Inflammatory macrophage (primary cell): ENCODE measurements at regions not wholly inside any gene's neighbourhood (a gene's known extent, or its start where the extent isn't known, plus 50 kb on each side); places are given as distances from the start of the nearest gene placed in this dataset.

Experiments
- DNase-seq, 2 donors: peaks; one replicate each; pipeline ENCODE4 v3.0.0-alpha.2; 2020 to 2022

DNA sequence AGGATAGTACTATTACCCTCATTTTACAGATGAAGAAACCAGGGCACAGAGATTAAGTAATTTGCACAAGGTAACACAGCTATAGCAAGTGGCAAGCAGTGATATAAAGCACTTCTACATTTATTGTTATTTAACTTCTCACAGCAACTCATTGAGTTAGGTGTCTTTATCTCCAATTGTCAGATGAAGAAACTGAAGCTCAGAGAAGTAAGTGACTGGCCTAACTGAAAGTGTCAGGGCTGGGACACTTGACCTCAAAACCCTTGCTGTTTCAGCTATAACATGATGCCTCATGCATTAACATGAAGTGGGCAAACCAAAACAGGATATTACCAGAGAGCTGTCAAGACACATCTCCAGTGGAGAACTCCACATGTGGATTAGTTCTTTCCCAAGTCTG lies 65.8 kb upstream of the LEKR1 start:
- peak; percentile 65 to 75 for DNase-seq

DNA sequence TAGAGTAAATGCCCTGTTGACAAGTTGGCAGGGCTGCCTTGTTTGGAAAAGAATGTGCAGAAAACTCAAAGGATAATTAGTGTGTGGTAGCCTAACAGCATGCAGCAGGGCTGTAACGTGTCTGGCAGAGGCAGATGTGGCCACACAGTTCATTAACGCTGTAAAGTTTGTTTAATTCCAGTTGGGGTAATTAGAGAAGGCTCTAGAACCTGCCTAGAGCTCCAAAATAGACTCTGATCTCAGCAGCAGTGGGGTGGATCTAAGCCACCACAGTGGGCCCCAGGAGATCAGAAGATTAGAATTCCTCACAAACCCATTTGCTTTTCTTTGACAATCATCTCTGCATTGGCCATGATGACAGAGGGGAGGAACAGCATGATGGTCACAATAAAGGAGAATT lies 65.1 kb upstream of the LEKR1 start:
- DNase-seq = no peak

DNA sequence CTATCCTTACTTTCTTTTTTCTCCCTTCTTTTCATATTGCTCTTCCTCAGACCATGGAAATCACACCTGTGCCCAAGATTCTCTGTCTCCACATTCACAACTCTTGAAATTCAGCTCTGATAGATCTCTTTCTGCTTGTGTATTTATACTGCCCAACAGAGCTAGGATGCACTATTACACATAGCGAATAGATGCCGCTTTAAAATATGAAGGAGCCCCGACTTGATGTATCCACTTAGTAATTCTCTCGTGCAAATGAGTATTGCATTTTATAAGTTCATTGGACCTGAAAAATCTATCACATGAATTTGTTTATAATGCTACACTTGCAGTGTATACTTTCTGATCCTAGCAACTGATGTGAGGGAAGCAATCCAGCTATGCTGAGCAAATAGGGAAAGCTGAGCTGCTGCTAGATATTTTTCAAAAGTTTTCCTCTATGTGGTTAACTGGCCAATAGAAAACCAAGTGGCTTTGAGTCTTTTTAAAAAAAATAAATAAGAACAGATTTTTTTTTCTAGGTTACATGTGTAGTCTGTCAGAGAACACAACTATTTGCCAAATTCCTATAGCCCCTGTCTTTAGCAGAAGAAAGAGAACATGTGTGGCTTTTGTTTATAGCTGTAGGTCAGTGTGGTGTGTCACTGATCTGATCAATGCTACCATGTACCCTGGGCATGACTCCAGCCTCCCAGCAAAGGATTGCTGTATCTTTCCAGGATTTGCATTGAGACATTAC lies 64.3 kb upstream of the LEKR1 start:
- no peak for DNase-seq

DNA sequence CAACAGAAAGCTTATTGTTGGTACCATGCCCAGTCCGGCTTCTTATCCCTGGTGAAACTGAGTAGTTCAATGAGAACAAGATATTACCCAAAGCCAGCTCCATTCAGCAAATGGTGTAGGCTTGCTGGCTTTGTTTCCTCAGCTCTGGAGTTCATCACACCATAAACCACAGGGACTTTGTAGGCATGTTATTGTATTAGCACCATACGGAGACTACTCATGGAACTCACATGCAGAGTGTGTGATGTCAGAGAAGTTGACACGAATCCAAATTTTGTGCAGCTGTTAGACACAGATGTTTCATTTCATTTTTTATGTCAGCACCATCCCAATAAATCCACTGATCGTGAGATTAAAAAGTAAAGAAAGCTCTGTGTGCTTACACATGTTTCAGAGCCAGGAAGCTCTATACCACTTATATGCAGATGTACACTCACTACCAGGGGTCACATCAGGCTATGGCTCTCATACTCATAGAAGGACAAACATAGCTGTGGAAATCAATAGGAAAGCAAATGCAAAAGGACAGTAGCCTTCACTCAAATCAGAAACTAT lies 63.4 kb upstream of the LEKR1 start:
- DNase-seq = no peak

DNA sequence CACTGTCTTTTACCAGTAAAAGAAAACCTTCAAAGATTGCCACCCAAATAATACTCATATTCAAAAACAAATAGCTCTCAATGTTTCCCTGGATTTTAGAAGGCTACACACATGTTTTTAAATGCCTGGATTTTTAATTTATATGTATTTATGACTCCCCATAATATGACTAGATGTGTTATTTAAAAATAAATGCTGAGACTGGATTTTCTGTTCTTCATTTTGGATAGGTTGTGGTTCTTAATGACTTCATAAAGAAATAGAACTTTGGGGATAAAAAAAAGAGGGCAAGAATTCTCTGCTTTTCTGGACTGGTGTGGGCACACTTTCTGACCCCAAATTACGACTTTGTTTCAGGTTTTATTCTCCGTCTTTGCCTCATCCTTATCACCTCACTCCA lies 62.8 kb upstream of the LEKR1 start:
- DNase-seq = no peak

DNA sequence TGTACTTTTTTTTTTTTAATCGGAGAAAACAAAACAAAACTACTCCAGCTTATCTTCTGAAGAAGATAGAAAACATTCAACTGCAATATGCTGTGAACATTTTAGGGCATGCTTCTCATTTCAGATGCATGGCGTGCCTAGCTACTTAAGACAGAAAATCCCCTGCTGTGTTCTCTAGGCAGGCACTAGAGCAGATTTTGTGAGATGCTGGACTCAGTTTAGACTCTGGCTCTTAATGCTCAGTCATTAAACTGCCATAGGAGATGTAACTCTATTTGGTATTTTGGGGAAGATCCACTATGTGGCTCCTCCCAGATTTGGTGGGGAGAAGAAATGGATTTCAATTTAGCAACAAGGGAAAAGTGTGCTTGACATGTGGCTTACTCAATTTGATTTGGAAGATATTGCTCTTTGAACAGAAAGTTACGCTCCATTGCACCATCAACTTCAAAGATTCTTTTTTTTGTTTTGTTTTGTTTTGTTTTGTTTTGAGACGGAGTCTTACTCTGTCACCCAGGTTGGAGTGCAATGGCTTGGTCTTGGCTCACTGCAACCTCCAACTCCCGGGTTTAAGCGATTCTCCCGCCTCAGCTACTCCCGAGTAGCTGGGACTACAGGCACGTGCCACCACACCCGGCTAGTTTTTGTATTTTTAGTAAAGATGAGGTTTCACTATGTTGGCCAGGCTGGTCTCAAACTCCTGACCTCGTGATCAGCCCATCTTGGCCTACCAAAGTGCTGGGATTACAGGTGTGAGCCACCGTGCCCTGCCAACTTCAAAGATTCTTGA lies 62.0 kb upstream of the LEKR1 start:
- no peak for DNase-seq

DNA sequence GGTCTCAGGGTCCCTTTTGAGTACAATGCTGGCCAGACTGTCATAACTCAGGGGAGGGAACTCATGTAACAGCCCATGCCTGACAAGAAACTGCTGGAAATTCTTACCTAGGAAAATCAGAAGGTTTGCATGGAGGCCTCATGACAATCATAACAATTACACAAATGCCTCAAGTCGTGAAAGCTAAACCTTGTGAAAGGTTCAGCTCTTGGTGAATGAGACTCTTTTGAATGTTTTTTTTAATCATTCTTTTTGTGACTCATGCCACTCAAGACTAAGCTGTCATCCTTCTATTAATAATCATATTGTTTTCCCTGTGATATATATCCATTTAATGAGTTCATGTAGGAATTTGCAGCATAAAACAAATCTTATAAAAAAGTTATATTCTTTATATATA lies 61.4 kb upstream of the LEKR1 start:
- DNase-seq = peak; percentile 39 to 42

DNA sequence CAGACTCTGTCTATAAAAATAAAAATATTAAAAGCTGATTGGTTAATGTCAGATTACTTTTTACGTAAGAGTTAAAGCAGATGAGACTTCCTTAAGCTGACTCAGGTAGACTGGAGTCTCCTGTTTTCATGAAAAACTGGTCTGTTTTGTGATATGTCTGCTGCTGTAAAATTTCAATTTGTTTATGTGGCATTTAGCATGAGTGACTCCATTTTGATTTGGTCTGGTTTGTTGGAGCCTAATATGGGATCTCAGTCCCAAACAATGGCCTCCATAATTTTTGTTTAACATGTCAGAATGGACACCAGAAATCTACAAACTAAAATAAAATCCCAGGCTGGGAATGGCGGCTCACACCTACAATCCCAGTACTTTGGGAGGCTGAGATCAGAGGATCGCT lies 57.8 kb upstream of the LEKR1 start:
- DNase-seq = no peak

DNA sequence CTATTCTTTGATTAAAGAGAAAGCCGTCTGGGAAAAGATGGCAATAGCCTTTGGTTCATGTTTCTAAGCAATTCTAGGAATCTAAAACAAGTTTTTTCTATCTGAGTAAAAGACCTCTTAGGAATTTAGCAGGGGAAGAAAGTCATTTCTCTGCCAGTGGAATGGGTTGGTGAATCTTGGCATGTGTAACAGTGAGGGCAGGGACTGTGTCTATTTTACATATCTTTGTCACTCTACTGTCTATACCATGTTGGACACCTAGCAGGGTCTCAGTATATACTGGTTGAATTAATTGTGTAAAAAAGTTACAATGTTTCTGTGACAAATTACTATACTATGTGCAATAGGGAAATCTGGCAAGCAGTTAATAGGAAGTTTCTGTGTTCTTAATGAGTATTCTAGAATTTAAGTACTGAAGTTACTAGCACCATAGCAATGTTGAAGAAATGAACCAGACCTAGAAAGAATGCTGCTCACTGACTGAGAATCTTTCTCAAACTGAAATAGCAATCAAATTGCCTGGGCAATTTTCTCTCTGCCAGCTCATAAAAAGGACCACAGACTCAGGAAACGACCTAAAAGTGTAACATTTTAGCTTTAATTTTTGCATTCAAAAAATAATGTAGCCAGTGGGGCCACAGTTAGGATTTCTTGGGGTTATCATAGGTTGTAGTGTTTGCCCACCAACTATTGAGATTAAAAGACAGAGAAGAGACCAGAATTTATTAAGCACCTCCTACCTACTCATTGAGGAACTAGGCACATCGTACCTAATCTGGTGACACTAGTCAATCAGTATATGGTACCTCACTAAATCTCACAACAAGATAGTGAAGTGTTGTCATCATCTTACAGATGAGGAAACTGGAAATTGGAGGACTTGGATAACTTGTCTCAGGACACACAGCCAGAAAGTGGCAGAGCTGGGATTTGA lies 56.2 kb upstream of the LEKR1 start:
- no peak for DNase-seq

DNA sequence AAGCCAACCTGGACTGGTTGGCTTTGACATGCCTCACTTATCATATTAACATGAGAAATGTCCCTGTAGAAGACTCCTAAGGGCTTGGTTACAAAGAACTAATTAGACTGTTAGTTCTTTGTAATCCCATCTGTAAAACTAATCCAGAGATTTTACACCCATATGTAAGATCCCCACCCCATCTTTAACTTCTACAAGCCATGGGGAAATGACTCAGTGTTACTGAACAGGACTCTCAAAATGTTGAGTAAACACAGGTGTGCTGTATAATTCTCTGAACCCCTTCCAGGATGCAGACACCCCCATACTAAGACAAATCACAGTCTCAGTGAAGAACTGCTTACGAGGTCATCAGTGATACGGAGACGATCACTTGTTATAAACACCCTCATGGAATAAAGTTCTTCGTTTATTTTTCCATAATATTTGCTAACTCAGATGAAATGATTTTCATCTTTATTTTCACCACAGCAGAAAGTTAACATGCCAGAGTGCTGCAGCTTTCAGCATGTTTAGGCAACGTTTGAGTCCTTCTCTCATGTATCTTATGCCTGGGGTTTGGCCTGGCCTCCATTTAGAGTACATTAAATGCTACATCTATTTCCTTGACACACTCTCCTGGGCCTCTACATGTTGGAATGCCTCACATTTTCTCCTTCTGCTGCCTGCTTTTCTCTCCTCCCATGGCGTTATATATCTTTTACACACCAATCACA lies 55.3 kb upstream of the LEKR1 start:
- no peak for DNase-seq

DNA sequence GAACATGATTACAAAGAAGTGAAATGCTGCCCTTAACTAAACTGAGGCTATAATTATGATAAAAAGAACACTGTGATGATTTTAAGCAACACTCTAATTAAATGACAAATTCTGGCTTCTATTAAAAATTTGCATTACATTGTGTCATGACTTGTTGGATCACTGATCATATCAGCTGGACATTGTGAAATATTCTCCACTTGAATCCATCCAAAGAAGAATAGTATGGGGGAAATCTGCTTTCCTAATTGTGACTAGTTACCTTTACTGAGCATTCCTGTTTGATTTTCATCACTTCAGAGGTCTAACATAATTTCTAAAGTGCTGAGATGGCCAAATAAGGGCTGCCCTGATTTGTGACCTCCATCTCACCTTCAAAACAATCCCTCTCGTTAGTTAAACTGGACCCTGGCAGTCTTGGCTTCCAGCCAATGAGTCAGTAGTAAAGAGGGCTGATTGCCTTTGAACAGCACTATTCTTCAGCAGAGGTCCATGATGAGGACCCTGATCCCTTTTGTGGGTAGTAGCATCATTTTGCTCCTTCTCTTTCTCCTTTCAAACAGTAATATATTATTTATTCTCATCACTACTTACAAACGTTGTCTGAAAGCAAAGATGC lies 53.5 kb upstream of the LEKR1 start:
- no peak for DNase-seq

DNA sequence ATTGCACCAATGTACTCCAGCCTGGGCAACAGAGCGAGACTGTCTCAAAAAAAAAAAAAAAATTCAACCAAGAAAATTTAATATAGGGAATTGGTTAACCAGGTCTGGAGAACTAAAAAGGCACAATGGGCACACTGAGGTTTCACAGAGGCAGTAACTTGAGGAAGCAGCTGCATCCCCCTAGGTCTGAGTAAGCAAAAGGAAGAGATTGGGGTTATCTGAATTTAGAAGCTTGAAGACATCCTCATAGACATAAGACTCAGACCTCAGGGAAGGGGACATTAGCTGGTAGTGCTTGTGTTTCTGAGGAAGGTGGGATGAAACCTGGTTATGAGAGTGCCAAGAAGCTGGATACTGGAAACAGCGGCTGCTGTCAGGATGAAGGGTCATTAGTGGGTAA lies 50.1 kb upstream of the LEKR1 start:
- no peak for DNase-seq
